NB4 (cell line): ENCODE measurements at regions not wholly inside any gene's neighbourhood (a gene's known extent, or its start where the extent isn't known, plus 50 kb on each side); places are given as distances from the start of the nearest gene placed in this dataset.

ENCODE experiments used
- POLR2A ChIP-seq: IDR thresholded peaks from 2 replicates; pipeline ENCODE4 v1.6.1; 2011; ENCODE audit warnings: mild to moderate bottlenecking; ENCODE audit not compliant: insufficient read length; ENCODE audit errors: extremely low read depth
- TF ChIP-seq, protein P1 (sequence below): IDR thresholded peaks from 2 replicates; pipeline ENCODE4 v1.6.1; 2011; ENCODE audit warnings: low read depth, low read length
- TF ChIP-seq, protein P2 (sequence below): IDR thresholded peaks from one replicate; pipeline ENCODE4 v1.5.1; 2012; ENCODE audit warnings: low read depth, low read length

DNA sequence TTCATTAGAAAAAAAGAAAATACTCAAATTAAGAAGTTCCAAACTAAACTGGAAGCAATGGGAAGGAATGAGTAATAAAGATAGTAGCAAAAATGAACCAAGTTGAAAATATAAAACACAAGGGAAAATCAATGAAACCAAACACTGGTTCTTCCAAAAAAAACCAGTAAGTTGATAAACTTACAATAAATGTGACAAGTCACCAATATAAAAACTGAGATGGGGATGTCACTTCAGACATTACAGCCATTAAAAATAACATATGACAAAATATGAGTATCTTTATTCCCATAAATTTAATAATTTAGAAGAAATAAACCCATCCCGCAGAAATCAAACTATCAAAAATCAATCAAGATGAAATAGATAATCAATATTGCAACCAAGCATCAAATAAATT lies 633.9 kb upstream of the RAB6C start:
- TF ChIP-seq, protein P1, sequence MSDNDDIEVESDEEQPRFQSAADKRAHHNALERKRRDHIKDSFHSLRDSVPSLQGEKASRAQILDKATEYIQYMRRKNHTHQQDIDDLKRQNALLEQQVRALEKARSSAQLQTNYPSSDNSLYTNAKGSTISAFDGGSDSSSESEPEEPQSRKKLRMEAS: no peak
- TF ChIP-seq, protein P2, sequence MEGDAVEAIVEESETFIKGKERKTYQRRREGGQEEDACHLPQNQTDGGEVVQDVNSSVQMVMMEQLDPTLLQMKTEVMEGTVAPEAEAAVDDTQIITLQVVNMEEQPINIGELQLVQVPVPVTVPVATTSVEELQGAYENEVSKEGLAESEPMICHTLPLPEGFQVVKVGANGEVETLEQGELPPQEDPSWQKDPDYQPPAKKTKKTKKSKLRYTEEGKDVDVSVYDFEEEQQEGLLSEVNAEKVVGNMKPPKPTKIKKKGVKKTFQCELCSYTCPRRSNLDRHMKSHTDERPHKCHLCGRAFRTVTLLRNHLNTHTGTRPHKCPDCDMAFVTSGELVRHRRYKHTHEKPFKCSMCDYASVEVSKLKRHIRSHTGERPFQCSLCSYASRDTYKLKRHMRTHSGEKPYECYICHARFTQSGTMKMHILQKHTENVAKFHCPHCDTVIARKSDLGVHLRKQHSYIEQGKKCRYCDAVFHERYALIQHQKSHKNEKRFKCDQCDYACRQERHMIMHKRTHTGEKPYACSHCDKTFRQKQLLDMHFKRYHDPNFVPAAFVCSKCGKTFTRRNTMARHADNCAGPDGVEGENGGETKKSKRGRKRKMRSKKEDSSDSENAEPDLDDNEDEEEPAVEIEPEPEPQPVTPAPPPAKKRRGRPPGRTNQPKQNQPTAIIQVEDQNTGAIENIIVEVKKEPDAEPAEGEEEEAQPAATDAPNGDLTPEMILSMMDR: no peak
- TF ChIP-seq POLR2A: no peak
